DMS 273 (cell line): ENCODE measurements at regions not wholly inside any gene's neighbourhood (a gene's known extent, or its start where the extent isn't known, plus 50 kb on each side); places are given as distances from the start of the nearest gene placed in this dataset.
"Not testable (repeated sequence)": the region's sequence is repeated elsewhere in the genome, so short reads cannot be mapped to it uniquely, and the experiment has no call there.

Experiments
- DNase-seq: peaks from one replicate; lab custom pipeline; 2025; ENCODE audit not compliant: unreplicated experiment; lab: John Stamatoyannopoulos, UW

DNA sequence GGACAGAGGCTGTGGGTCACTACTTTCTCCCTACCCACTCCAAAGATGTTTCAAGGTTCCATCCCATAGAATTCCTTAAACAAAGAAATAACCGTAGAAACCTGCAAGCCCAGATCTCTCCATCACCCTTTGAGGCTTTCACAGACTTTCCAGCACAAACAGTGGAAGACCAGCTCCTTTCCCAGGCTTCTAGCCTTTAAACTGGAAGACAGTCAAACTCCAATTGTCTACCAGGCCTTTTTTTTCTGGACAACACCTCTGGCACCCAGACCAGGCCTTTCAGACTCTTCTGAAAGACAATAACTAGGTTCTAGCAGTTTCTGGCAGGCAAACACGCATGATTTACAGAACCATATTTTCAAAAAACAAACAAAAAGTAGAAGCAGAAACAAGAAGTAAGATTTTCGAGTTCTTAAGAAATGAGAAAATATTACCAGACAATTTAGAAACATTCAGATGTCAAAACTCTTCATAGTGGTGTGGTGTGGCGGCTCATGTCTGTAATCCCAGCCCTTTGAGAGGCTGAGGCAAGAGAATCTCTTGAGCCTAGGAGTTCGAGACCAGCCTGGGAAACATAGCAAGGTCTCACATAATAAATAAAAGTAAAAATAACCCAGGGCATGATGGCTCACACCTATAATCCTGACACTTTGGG is 73.0 kb upstream of the EPCAM start:
- no peak for DNase-seq

DNA sequence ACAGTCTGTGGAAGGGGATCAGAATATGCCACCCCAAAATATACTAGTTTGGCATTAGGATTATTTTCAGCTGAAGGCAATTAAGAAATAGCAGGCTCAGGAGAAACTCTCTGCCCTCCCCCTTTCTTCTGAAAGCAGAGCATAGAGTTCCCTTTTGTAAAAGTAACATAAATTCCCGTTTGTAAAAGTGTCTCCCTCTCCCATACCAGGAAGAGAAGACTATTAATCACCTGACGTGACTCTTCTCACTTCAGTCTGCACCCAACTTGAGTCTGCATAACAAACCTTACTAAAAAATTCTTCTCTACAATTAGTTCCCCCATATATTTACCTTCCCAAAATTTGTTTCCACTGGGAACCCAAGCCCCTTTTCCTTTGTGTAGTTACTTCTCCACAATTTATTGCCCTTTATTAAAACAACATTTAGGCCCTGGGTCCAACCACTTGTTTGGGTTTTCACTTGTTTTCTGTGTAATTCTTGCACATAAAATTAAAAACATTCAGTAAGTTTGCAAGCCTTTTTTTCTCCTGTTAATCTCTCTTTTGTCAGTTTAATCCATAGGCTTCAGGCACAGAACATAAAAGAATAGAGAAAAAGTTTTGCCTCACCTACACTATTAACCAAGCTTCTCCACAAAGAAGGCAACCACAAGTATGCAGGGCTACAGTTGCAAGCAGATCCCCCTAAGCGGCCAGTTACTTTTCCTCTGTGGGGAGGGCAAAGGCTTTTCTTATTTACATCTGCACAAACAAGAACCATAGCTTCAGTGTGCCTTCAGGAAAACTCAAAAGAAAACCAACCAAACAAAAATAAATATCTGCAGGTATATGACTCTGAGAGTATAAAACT is 73.8 kb upstream of the EPCAM start:
- DNase-seq, result no peak

DNA sequence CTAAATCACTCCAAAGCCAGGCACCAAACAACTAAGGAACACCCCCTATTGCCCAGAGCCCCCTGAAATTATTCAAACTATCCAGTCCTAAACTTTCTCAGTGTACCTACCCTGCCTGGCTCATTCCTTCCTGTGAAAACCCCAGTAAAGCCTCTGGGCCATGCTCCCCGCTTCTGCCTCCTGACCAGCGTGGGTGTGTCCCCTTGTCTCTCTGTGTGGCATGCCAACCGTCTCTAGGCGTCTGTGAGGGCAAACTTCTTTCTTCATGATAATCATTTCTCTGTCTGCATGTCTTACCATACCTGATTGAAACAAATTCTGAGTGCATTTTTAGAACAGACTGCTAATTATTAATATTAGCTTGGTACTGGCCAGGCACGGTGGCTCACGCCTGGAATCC is 75.1 kb upstream of the EPCAM start:
- DNase-seq, result no peak

DNA sequence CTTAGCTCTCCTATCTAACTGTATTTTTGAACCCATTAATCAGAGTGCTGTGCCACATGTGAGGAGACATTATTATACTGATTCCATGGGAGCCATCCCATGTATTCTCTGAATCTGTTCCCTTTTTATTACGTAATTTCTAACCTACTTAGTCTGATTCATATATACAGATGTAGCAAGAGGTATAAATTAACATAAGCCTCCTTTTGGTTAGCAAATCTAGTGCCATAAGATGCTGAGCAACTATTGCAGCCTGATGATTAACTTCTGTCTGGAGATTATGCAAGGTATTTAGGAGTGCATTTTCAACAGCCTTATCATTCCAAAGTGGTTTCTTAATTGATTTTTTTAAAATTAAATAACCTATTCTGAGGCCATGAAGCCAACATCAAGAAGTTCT is 80.2 kb upstream of the EPCAM start:
- DNase-seq, result no peak

DNA sequence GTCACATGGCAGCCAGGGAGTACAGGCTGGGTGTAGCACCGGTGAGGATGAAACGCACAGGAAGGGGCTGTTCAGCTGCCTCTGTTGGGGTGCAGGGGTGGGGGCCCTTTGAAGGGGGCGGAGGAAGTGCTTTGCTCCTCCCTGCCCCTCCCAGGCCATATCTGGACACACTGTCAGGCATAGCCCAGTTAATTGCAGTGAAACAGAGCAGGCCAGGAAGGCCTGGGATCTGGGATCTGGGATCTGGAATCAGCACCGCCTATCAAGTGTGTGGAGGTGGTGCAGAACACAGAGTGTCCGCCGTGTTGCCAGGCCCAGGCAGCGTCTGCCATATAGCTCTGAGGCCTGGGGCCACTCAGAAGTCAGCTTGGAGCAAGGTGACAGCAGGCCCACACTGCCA is 85.5 kb upstream of the EPCAM start:
- no peak for DNase-seq

DNA sequence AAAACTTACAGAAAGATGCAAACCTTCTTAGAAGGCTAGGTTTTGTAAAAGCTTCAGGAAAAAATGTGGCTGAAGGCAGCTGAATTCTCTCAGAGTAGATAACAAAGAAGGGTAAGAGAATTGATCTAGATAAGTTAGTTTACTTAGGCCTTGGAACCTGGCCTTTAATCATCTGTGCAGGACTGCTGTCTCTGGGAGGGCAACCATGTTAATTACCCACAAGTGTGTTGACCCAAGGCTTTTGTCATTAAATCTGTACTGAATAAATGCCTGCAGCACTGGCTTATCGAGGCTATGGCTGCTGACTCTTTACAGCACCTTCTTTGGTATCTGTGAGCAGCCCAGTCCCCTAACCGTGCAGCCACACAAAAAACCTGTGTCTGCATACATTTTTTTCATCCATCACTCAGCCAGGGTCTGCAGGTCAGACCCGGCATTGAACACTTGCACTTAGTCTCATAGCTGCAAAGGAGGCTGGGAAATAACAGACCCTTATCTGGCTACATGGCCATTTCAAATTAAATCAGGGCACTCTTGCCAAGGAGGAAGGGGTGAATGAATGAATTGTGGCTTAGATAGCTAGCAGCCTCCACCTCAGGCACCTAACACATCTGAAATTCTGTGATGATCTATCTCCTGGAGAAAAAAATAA is 86.4 kb upstream of the EPCAM start:
- DNase-seq, result no peak

DNA sequence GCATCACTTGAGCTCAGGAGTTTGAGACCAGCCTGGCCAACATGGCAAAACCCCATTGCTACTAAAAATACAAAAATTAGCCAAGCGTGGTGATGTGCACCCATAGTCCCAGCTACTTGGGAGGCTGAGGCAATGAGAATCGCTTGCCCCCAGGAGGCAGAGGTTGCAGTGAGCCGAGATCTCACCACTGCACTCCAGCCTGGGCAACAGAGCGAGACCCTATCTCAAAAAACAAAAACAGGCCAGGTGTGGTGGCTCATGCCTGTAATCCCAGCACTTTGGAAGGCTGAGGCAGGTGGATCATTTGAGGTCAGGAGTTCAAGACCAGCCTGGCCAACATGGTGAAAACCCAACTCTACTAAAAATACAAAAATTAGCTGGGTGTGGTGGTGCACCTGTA is 89.6 kb upstream of the EPCAM start:
- DNase-seq, result not testable (repeated sequence)

DNA sequence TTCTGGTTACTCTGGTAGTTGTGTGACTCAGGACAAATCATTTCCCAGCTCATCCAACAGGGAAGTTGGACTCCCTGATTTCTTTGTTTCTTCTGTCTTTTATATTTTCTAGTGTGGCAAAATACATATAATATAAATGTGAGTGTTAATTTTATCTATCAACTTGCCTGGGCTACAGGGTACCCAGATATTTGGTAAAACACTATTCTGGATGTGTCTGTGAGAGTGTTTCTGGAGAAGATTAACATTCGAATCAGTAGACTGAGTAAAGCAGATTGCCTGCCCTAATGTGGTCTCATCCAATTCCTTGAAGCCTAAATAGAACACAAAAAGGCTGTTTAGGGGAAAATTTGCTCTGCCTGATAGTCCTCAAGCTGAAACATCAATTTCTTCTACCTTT is 91.1 kb upstream of the EPCAM start:
- DNase-seq, result no peak

DNA sequence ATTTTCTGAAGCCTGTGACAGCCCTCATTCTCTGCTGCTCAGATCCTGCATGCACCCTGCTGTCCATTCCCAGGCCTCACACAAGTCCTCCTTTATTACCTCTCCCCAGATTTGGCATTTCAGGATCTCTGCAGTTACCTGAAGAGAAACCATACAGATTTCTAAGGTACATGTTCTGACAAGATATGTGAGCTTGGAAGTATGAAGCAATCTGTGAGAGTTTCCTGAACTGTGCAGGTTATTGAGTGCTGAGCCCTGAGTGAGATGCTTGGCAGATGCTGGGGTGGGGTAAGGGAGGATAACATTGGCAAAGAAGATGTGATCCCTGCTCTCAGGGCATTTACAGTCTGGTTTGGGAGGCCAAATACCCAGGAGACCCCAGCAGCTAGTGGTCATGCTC is 91.9 kb upstream of the EPCAM start:
- DNase-seq, result no peak

DNA sequence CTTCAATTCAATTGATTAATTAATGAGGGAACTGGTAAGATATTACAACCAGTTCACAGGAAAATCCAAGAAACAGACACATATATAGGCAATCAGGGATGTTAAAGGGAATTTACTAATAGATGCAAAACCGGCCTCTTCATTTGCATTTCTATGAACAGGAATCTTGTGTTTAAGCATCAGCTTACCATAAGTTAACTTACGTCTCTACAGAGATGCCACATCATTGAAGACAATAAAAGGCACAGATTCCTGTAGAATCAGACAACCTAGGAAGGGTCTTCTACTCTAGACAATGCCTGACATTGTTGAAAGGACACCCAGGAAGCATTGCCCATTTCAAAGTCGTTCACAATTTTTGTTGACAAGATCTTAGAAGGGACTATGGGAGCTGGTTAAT is 93.0 kb upstream of the EPCAM start:
- DNase-seq, result no peak

DNA sequence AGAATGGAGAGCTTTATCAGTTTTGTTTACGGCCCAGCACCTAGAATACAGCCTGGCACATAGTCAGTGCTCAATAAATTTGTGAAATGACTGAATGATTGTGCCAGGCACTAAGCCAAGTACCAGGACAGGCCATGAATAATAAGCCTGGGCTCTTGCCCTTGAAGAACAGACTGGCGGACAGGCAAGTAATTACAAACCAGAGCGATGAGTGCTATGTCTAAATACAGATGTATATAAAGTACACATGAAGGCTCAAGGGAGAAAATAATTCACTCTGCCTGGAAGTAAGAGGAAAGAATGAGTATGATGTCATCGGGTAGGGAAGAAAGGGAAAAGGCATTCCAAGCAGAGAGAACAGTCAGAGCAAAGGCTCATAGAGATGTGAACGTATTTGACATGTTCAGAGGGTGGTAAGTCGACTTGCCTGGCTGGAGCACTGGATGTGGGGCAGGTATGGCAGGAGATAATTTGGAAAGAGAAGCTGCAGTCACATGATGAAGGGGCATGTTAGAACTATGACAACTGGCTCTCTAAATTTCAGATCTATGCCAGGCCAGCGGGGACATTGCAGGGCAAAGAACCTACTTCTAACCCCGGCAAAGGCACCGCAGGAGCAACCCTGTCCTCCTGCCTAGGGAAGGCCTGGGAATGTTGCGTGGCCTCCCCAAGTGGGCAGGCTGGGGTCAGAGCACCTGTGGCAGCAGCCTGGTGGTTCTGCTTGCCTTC is 94.9 kb upstream of the EPCAM start:
- DNase-seq, result peak; percentile 37

DNA sequence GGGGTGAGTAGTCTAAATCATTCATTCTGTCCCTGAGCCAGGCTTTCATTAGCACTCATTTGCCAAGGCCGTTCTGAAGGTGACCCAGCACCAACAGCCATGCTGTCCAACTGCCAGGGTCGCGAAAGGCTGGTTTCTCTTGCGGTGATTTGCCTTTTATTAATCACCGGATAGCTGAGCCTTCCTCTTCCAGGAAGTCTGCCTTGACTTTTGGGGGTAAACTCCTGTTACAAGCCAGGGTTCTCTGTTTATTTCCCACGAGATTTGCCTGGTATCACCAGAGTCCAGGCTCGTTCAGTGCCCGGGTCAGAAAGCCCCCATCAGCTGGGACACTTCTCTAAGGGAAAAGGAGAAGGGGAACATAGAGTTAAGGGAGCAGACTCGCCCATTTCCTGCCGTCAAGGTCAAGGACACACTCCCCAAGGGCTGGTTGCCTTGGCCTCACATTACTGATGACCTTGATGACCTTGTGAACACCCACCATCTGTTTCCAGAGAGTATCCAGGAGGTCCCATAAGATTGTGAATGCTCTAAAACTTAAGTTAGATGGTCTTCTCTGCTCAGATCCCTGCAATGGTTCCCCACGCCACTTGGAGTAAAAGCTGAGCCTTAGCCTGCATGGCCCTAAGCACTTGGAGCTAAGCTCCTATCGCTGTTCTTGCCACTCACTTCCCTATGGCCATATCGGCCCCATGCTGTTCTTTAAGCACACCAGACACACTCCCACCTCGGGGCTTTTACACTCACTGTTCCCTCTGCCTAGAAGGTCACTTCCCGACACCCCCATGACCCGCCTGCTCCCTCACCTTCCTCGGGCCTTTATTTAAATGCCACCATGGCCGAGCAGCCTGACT is 96.0 kb upstream of the EPCAM start:
- DNase-seq, result peak; percentile 19

DNA sequence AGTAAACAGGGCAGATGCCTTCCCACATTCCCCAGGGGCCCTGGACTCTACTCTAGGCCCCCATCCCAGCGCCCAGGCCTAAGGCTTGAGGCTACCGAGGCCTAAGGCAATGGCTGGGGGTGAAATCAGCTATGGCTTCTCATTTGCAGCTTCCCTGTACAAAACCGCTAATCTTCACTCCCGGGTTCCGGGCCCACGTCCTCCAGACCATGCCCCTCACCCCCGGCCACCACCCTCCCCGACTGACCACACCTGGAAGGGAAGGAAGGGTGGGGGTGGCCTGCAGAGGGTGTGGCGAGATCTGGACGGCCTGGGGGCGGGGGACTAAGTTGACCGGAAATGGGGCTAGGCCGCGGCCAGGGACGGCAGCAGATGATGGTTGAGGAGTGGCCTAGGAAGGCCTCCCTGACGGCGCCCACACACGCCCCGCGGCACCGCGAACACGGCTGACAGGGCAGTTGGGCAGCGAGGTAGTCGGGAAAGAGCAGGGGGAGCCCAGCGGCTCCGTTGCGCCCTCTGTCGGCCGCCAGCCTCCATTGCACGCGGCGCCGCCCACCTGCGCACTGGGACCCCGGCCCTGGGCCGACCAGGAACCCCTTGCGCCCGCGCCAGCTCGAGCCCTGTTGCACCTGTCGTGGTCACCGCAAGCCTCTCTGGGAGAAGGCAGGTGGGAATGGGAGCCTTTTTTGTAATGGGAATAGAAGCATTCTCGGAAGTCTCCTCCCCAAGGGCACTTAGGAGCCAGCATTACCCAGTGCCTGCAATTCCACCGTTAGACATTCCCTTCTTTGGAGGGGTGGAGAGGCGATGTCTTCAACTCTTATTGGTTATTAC is 95.9 kb upstream of the CALM2 start:
- DNase-seq, result peak; percentile 70

DNA sequence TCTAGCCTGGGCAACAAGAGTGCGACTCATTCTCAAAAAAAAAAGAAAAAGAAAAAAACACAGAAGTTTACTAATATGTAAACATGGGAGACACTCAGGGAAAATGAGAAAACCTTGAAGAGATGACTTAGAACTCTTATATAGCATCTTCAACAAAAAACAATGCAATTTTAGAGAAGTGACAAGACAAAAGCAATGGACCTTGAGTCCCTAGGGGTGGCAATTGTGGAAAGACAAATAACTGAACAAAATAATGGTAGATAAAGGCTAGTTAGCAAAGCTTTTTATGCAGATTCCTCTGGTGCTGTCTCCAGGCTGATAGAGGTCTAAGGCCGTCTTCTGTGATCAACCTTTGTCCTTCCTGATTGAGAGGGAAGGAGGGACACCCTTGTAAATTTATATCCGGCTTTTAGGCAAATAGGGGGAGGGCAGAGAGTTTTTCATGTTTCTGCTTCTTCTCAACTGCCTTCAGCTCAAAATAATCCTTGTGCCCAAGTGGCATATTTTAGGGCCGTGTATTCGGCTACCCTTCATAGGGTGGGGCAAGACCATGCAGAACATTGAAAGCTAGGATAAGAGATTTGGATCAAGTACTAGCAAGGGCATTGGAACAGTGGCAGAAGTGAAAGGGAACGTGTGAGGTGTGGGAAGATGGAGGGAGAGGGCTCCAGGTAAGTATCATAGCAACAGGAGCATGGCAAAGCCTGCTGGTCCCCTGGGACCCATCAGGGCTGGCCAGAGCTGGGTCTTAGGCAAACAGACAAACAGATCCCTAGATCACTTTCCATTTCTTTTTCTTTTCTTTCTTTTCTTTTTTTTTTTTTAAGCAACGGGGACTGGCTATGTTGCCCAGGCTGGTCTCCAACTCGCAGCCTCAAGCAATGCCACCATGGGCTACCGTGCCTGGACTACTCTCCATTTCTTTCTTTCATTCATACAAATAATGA is 95.0 kb upstream of the CALM2 start:
- peak; percentile 47 for DNase-seq

DNA sequence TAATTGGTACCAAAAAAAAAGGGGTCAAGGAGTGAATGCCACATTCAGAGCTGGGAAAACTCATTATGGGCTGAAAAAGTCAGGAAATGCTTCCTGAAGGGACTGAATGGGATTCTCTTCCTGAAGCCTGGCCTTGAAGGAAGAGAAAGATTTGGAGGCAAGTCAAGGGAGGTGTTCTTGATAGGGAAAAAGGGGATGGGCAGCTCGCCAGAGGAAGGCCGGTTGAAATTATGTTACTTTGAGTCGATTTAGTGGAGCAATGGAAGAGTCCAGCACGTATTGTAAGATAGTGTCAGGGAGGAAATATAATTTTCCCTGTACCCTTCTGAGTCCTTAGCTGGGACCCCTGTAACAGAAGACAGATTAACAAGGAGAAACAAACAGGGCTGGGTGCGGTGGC is 94.1 kb upstream of the CALM2 start:
- DNase-seq, result no peak

DNA sequence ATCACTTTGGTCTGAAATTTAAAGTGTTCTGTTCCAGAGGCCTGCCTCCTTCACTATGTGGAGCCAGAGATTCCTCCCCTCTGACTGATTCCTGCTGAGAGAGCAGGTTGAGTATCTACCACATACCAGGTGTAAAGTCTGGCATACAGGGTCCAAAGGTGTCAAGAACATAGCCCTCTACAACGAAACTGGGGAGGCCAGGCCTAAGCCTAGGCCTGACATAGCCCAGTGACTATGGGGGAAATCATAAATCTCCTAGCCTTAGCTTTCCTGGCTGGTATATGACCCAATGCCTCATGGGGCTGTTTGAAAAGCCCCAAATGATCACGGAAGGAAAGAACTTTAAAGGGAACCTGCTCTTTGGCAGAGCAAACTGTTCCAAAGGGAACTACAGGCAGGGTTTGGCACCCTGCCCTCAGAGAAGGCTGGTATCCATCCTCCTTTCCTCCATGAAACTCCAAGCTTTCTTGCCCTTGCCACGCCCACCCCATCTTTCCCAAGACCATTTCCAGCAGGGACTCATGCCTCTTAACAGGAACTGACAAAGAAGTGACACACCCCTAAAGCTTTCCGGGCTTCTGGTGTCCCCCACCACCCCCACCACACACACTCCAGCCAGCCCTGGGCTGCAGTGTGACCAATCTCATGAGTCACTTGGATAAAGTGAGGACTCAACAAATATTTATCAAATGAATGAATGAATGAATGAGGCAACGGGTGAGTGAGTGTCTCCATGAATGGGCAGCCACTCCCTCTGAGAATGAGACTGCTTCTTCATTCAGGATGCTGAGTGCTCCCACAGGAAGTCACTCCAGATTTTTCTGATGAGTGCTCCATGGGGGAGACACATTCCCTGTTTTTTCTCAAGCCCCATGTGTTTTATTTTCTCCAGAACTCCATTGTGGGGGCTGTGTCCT is 93.3 kb upstream of the CALM2 start:
- peak; percentile 50 for DNase-seq

DNA sequence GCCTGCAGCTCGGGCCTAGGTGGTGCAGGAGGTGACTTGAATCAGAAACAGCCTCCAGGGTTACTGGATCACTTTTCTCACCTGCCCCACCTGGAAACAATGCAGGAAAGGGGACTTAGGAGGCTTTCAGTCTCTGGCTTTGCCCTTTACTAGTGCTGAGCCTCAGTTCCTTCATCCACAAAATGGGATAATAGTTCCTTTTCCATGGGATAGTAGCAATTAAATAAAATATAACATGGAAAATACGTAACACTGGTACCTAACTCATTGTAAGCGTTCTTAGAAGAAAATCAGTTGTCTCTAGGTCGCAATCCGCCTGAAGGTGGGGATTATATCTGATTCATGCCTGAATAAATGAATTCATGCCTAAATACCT is 91.4 kb upstream of the CALM2 start:
- no peak for DNase-seq
